HCT116 (cell line): ENCODE measurements at regions not wholly inside any gene's neighbourhood (a gene's known extent, or its start where the extent isn't known, plus 50 kb on each side); places are given as distances from the start of the nearest gene placed in this dataset.

Source experiments
- ATAC-seq: fragments of 200-7000 bp; cut with Tn5 transposase; 2 replicates; pipeline ENCODE4 v1.9.1; 2020; ENCODE audit warnings: mild to moderate bottlenecking, moderate library complexity
- BruUV-seq: library from RNA; stranded (reverse); fragments of 400-500 nt; replicated peaks from 2 replicates; lab custom pipeline; 2021; lab: Mats Ljungman, UMichigan
- CTCF ChIA-PET: fragments of 300-600 bp; sonication (Branson Sonifier 250); formaldehyde crosslinking; loops from one replicate; lab custom pipeline; 2021; ENCODE audit warnings: antibody characterized with exemption; lab: Charles Lee
- POLR2A ChIA-PET: fragments of 300-600, 350-600 bp; sonication (Branson Sonifier 250); formaldehyde crosslinking; loops from one replicate; lab custom pipeline; 2021; ENCODE audit warnings: antibody characterized with exemption; lab: Charles Lee
- RAD21 ChIA-PET, 2 experiments: fragments of 300-600 bp; sonication (Branson Sonifier 250); formaldehyde crosslinking; loops; one replicate each; lab custom pipeline; 2023; ENCODE audit warnings: low total read pairs in 2 of 2; ENCODE audit not compliant: uncharacterized antibody in 2 of 2, unreplicated experiment in 2 of 2, low non-redundant PET in 1 of 2; lab: Charles Lee
- DNase-seq: peaks from one replicate; pipeline ENCODE4 v3.0.0-alpha.2; 2010; ENCODE audit warnings: low read depth, low spot score
- H2AFZ ChIP-seq: fragments of 200-600 bp; shearing (Covaris generic), sonication (generic); 2 replicates; pipeline ENCODE4 v1.6.1; 2017; ENCODE audit warnings: low read depth, mixed run types, mixed read lengths, antibody characterized with exemption, low read length; ENCODE audit not compliant: poor library complexity, severe bottlenecking
- H3K27ac ChIP-seq: 2 replicates; pipeline ENCODE4 v1.5.1; 2012; ENCODE audit warnings: low read depth, low read length
- H3K27me3 ChIP-seq: fragments of 200-600 bp; sonication (generic); 2 replicates; pipeline ENCODE4 v1.6.1; 2016; ENCODE audit warnings: mixed run types, low read length, mixed read lengths; ENCODE audit not compliant: insufficient read depth
- H3K36me3 ChIP-seq, 2 experiments: fragments of 200-500 bp in 1 of 2; fragments of 200-600 bp in 1 of 2; sonication (Bioruptor generic) in 1 of 2; sonication (generic) in 1 of 2; 2 replicates each; pipeline versions ENCODE4 v1.5.1 to v1.6.1; 2014 to 2016; ENCODE audit warnings: low read length in 2 of 2, inconsistent platforms in 1 of 2, mixed read lengths in 1 of 2, mixed run types in 1 of 2; ENCODE audit not compliant: insufficient read depth in 2 of 2, control insufficient read depth in 1 of 2
- H3K4me1 ChIP-seq, 2 experiments: fragments of 200-600 bp in 1 of 2; sonication (generic) in 1 of 2; 2 replicates each; pipeline versions ENCODE4 v1.5.1 to v1.6.1; 2012 to 2017; ENCODE audit warnings: low read length in 2 of 2, inconsistent platforms in 1 of 2, mild to moderate bottlenecking in 1 of 2, mixed read lengths in 1 of 2, mixed run types in 1 of 2, moderate library complexity in 1 of 2; ENCODE audit not compliant: insufficient read depth in 2 of 2, control insufficient read depth in 1 of 2
- H3K4me2 ChIP-seq: fragments of 200-600 bp; sonication (generic); 2 replicates; pipeline ENCODE4 v1.6.1; 2017; ENCODE audit warnings: mixed run types, low read length, mixed read lengths
- H3K4me3 ChIP-seq, 2 experiments: fragments of 200-600 bp in 1 of 2; sonication (generic) in 1 of 2; replicated peaks in 1 of 2; 2 replicates each; pipeline ENCODE4 v1.5.1; 2011 to 2016; ENCODE audit warnings: low read length in 2 of 2, control low read depth in 1 of 2, low read depth in 1 of 2, mild to moderate bottlenecking in 1 of 2, mixed read lengths in 1 of 2, mixed run types in 1 of 2
- H3K79me2 ChIP-seq: fragments of 200-600 bp; sonication (generic); 2 replicates; pipeline ENCODE4 v1.6.1; 2017; ENCODE audit warnings: mild to moderate bottlenecking, mixed run types, low read length, moderate library complexity, mixed read lengths; ENCODE audit not compliant: insufficient read depth
- H3K9ac ChIP-seq: fragments of 200-600 bp; sonication (generic); 2 replicates; pipeline ENCODE4 v1.6.1; 2016; ENCODE audit warnings: low read length, mixed read lengths
- H3K9me2 ChIP-seq: fragments of 200-600 bp; sonication (generic), shearing (Covaris generic); 2 replicates; pipeline ENCODE4 v1.6.1; 2017; ENCODE audit warnings: mixed run types, mild to moderate bottlenecking, moderate library complexity; ENCODE audit not compliant: insufficient read depth
- H3K9me3 ChIP-seq, 2 experiments: fragments of 200-500 bp in 1 of 2; fragments of 200-600 bp in 1 of 2; sonication (Bioruptor generic) in 1 of 2; sonication (generic) in 1 of 2; 2 replicates each; pipeline ENCODE4 v1.6.1; 2014 to 2017; ENCODE audit warnings: low read length in 2 of 2, mixed read lengths in 2 of 2, inconsistent platforms in 1 of 2, low read depth in 1 of 2, mild to moderate bottlenecking in 1 of 2, mixed run types in 1 of 2, moderate library complexity in 1 of 2; ENCODE audit not compliant: control insufficient read depth in 1 of 2, insufficient read depth in 1 of 2
- H4K20me1 ChIP-seq: fragments of 200-600 bp; sonication (generic), shearing (Covaris generic); 2 replicates; pipeline ENCODE4 v1.6.1; 2017; ENCODE audit warnings: mixed run types, mild to moderate bottlenecking, moderate library complexity; ENCODE audit not compliant: insufficient read depth
- CBX3 ChIP-seq: IDR thresholded peaks from 2 replicates; pipeline ENCODE4 v1.6.1; 2012; ENCODE audit warnings: low read depth
- CTCF ChIP-seq, 3 experiments: fragments of 200-600 bp in 1 of 3; sonication (generic) in 1 of 3; IDR thresholded peaks in 2 of 3; conservative IDR thresholded peaks in 1 of 3; 2 replicates each; pipeline ENCODE4 v1.5.1; 2012 to 2017; ENCODE audit warnings: low read depth in 2 of 3, low read length in 2 of 3, antibody characterized with exemption in 1 of 3, borderline replicate concordance in 1 of 3, control low read depth in 1 of 3, mild to moderate bottlenecking in 1 of 3, mixed read lengths in 1 of 3, mixed run types in 1 of 3, moderate library complexity in 1 of 3; ENCODE audit not compliant: insufficient read depth in 1 of 3
- ELF1 ChIP-seq: IDR thresholded peaks from 2 replicates; pipeline ENCODE4 v1.6.1; 2012; ENCODE audit warnings: low read depth, borderline replicate concordance
- EZH2phosphoT487 ChIP-seq: fragments of 200-600 bp; IDR thresholded peaks from 2 replicates; pipeline ENCODE4 v1.6.1; 2018; ENCODE audit warnings: antibody characterized with exemption, borderline replicate concordance
- JUND ChIP-seq: IDR thresholded peaks from 2 replicates; pipeline ENCODE4 v1.6.1; 2012
- POLR2AphosphoS5 ChIP-seq: IDR thresholded peaks from 2 replicates; pipeline ENCODE4 v1.6.1; 2011; ENCODE audit warnings: mild to moderate bottlenecking, low read depth, low read length, moderate library complexity
- RAD21 ChIP-seq: IDR thresholded peaks from 2 replicates; pipeline ENCODE4 v1.6.1; 2012; ENCODE audit warnings: low read depth, mild to moderate bottlenecking
- SRF ChIP-seq: IDR thresholded peaks from 2 replicates; pipeline ENCODE4 v1.6.1; 2012; ENCODE audit warnings: low read depth
- ZFX ChIP-seq: fragments of 450-650 bp; IDR thresholded peaks from 2 replicates; pipeline ENCODE4 v1.6.1; 2017
- intact Hi-C: fragments of 100-400 bp; cut with micrococcal nuclease; formaldehyde crosslinking; loops from 2 replicates; pipeline ENCODE4 v1.10.0; 2022

GRCh38 chr3:34569437-34569836 lies 771.0 kb downstream of the PDCD6IP start:
- ATAC-seq (no peak), DNase-seq (no peak)
- Histone ChIP-seq H3K4me1 (no peaks in the 10 kb centered on the region), H3K9ac (no peak overlapping the region), H3K9me2 (no peaks in the 10 kb centered on the region), H3K27ac (no peak overlapping the region), H3K4me2 (no peak overlapping the region), H3K36me3 (no peaks in the 10 kb centered on the region), H3K27me3 (no peaks in the 10 kb centered on the region), H2AFZ (no peak overlapping the region), H3K9me3 (peaks cover 4 to 5% of the 10 kb centered on the region in 2 experiments; a peak in 2 of 4 replicates), H3K79me2 (no peaks in the 10 kb centered on the region), H4K20me1 (no peaks in the 10 kb centered on the region), H3K4me3 (no peak overlapping the region)
- ChIA-PET POLR2A (no interaction called here), CTCF (no interaction called here), RAD21 (no interaction called here)
- BruUV-seq = no TSS peak
- TF ChIP-seq POLR2AphosphoS5 = no peak
- TF ChIP-seq CTCF (IDR thresholded peaks at IDR 0.05 in 2 of 3, conservative IDR thresholded peaks at IDR 0.05 in 1 of 3; ENCODE audit: borderline replicate concordance in 1 of 3, insufficient read depth in 1 of 3, low read depth in 2 of 3, low read length in 2 of 3) = no peak
- no peak for TF ChIP-seq JUND
- no peak for TF ChIP-seq ZFX
- TF ChIP-seq CBX3 = no peak
- TF ChIP-seq SRF = no peak
- no peak for TF ChIP-seq EZH2phosphoT487
- no peak for TF ChIP-seq RAD21
- TF ChIP-seq ELF1 = no peak
- intact Hi-C loops = no loop called here
